Natural killer cell (primary cell): ENCODE measurements at regions not wholly inside any gene's neighbourhood (a gene's known extent, or its start where the extent isn't known, plus 50 kb on each side); places are given as distances from the start of the nearest gene placed in this dataset.

ENCODE experiments used
- ATAC-seq, 3 donors: fragments of 150-1000 bp in 2 of 3; fragments of 200-7000 bp in 1 of 3; cut with Tn5 transposase; 1 replicate in 1 of 3; 2 replicates in 2 of 3; pipeline ENCODE4 v1.10.0; 2021; ENCODE audit warnings: mild to moderate bottlenecking in 2 of 3, moderate library complexity in 2 of 3
- DNase-seq, 2 donors: peaks; one replicate each; pipeline versions ENCODE4 v3.0.0 to v3.0.0-alpha.2; 2013 to 2021; ENCODE audit warnings: mixed read lengths in 1 of 2
- H3K27ac ChIP-seq: one replicate; pipeline ENCODE4 v1.5.1; 2013; ENCODE audit warnings: mild to moderate bottlenecking, low read length
- H3K27me3 ChIP-seq: one replicate; pipeline ENCODE4 v1.6.1; 2013; ENCODE audit warnings: low read length; ENCODE audit not compliant: control insufficient read depth, insufficient read depth
- H3K36me3 ChIP-seq: one replicate; pipeline ENCODE4 v1.6.1; 2013; ENCODE audit warnings: low read length; ENCODE audit not compliant: control insufficient read depth, insufficient read depth
- H3K4me1 ChIP-seq: one replicate; pipeline ENCODE4 v1.6.1; 2013; ENCODE audit warnings: low read length; ENCODE audit not compliant: control insufficient read depth, insufficient read depth
- H3K4me3 ChIP-seq: one replicate; pipeline ENCODE4 v1.5.1; 2013; ENCODE audit warnings: low read length
- H3K9me3 ChIP-seq: one replicate; pipeline ENCODE4 v1.6.1; 2013; ENCODE audit warnings: low read length; ENCODE audit not compliant: control insufficient read depth, insufficient read depth
- H3K27ac Mint-ChIP-seq, 2 donors: one replicate each; pipeline ENCODE4 v1.8.0; 2022; ENCODE audit warnings: mild to moderate bottlenecking in 2 of 2, mixed read lengths in 2 of 2, moderate library complexity in 1 of 2
- H3K27me3 Mint-ChIP-seq, 2 donors: one replicate each; pipeline ENCODE4 v1.8.0; 2022; ENCODE audit warnings: low read depth in 2 of 2, mixed read lengths in 2 of 2
- H3K36me3 Mint-ChIP-seq: one replicate; pipeline ENCODE4 v1.8.0; 2022; ENCODE audit warnings: mixed read lengths
- H3K4me1 Mint-ChIP-seq, 2 donors: one replicate each; pipeline ENCODE4 v1.8.0; 2022; ENCODE audit warnings: mixed read lengths in 2 of 2
- H3K4me3 Mint-ChIP-seq: one replicate; pipeline ENCODE4 v1.8.0; 2022; ENCODE audit warnings: mild to moderate bottlenecking, moderate library complexity, mixed read lengths
- H3K9me3 Mint-ChIP-seq, 2 donors: one replicate each; pipeline ENCODE4 v1.8.0; 2022; ENCODE audit warnings: mixed read lengths in 2 of 2
- CTCF ChIP-seq: fragments of 200-600 bp; IDR thresholded peaks from one replicate; pipeline ENCODE4 v1.8.0; 2022; ENCODE audit warnings: antibody characterized with exemption
- WGBS: methylation state at CpG from one replicate; pipeline ENCODE4 v1.1.7; 2013; ENCODE audit warnings: missing lambda C conversion rate; ENCODE audit not compliant: insufficient coverage; 5-methylcytosine and 5-hydroxymethylcytosine counted together
- intact Hi-C: fragments of 100-400 bp; cut with micrococcal nuclease; formaldehyde crosslinking; loops from one replicate; pipeline ENCODE4 v1.14.2; 2022

GRCh38 chr1:22291494-22291893, 148.6 kb upstream of the WNT4 start:
- Mint-ChIP-seq H3K27me3 (peaks cover 18 to 44% of the 10 kb centered on the region in 2 donors), H3K4me1 (peaks cover 0 to 3% of the 10 kb centered on the region in 2 donors), H3K27ac (no peak overlapping the region), H3K4me3 (no peak overlapping the region), H3K36me3 (no peaks in the 10 kb centered on the region), H3K9me3 (no peaks in the 10 kb centered on the region)
- Histone ChIP-seq H3K4me1 (no peaks in the 10 kb centered on the region), H3K36me3 (no peaks in the 10 kb centered on the region), H3K27ac (no peak overlapping the region), H3K27me3 (peaks cover 4% of the 10 kb centered on the region), H3K9me3 (no peaks in the 10 kb centered on the region), H3K4me3 (no peak overlapping the region)
- no peak for TF ChIP-seq CTCF
- no peak for ATAC-seq
- intact Hi-C loops = no loop called here
- no peak for DNase-seq

DNA sequence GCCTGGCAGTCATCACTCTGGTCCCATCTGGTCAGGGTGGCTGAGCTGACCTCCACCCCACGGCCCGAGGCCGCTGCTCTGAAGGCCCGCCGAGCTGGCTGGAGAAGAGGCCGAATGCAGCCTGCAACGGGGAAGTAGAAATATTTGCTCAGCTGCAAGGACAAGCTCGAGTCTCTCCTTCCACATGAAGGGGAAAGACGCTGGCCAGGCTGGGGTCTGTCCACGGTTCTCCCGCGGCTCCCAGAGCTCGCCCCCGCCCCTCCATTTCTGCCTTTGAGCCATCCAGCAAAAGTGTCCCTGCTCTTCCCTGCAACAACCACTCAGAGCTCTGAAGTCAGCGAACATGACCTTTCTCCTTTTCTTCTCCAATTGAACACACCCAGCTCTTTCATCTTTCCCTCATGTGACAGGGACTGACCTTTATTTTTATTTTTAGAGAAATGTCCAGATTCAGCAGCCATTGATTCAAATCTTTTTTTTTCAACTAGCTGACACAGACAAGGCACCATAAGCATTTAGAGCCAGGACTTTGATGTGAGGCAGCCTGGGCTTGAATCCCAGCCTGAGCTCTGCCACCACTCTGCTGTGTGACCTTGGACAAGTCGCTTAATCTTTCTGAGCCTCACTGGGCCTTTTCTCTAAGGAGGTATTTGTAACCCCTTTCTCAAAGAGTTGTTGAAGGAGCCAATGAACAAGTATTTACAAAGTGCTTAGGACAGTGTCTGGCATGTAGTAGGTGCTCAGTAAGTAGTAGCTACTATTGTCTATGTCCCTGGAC, 149.3 kb upstream of the WNT4 start:
- ATAC-seq (no peak), DNase-seq (no peak)
- H3K27ac Mint-ChIP-seq = no peak overlapping the region
- H3K27me3 Mint-ChIP-seq = peaks cover 22 to 51% of the 10 kb centered on the region in 2 donors
- H3K27ac ChIP-seq = no peak overlapping the region
- no peaks in the 10 kb centered on the region for H3K9me3 ChIP-seq
- no peaks in the 10 kb centered on the region for H3K9me3 Mint-ChIP-seq
- no peak for TF ChIP-seq CTCF
- peaks cover 0 to 6% of the 10 kb centered on the region in 2 donors for H3K4me1 Mint-ChIP-seq
- 66% methylated on average over 16 of the region's 16 CpGs for WGBS
- intact Hi-C loops = no loop called here
- H3K4me1 ChIP-seq = no peaks in the 10 kb centered on the region
- no peak overlapping the region for H3K4me3 ChIP-seq
- no peak overlapping the region for H3K4me3 Mint-ChIP-seq
- H3K36me3 Mint-ChIP-seq = no peaks in the 10 kb centered on the region
- peaks cover 8% of the 10 kb centered on the region for H3K27me3 ChIP-seq
- no peaks in the 10 kb centered on the region for H3K36me3 ChIP-seq

DNA sequence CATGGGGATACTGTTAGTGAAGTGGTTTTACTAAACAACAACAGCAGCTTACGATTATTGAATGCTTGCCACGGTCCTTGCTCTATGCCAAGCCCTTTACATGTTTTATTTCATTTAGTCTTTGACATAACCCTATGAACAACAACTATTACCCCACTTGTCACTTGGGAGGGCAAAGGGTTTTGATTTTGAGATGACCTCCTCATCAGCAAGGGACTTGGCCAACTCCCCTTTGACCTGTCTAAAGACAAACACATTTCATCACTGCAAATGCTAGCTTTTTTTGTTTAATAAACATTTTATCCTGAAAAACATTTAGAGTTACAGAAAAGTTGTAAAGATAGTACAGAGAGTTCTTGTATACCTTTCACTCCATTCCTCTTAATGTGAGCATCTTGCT, 152.5 kb upstream of the WNT4 start:
- Histone ChIP-seq H3K36me3 (no peaks in the 10 kb centered on the region), H3K9me3 (no peaks in the 10 kb centered on the region), H3K4me3 (no peak overlapping the region), H3K4me1 (no peaks in the 10 kb centered on the region), H3K27me3 (peaks cover 8% of the 10 kb centered on the region), H3K27ac (no peak overlapping the region)
- no peak for TF ChIP-seq CTCF
- peaks cover 28 to 61% of the 10 kb centered on the region in 2 donors for H3K27me3 Mint-ChIP-seq
- DNase-seq (no peak), ATAC-seq (no peak)
- intact Hi-C loops = no loop called here
- peaks cover 0 to 6% of the 10 kb centered on the region in 2 donors for H3K4me1 Mint-ChIP-seq
- 93% methylated on average over 2 of the region's 2 CpGs for WGBS
- no peaks in the 10 kb centered on the region for H3K9me3 Mint-ChIP-seq
- H3K27ac Mint-ChIP-seq = no peak overlapping the region
- H3K4me3 Mint-ChIP-seq = no peak overlapping the region
- H3K36me3 Mint-ChIP-seq = no peaks in the 10 kb centered on the region

DNA sequence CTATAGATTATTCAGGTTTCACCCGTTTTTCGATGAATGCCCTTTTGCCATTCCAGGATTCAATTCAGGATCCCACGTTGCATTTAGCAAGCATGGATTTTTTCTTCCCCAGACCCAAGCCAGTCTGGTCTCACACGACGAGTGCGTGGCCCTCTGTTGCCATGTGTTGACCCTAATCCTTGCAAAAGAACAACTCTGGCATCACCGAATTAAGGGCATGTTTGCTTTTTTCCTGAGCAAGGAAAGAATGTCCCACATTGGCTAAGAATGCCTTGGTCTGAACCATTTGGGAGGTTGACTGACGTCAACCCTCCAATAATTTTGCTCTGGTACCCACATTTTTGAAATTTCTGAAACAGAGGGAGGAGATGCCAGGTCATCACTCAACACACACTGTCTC, 153.0 kb upstream of the WNT4 start:
- Histone ChIP-seq H3K36me3 (no peaks in the 10 kb centered on the region), H3K27me3 (peaks cover 8% of the 10 kb centered on the region), H3K4me1 (no peaks in the 10 kb centered on the region), H3K4me3 (no peak overlapping the region), H3K27ac (no peak overlapping the region), H3K9me3 (no peaks in the 10 kb centered on the region)
- intact Hi-C loops = no loop called here
- WGBS = 77% methylated on average over 8 of the region's 8 CpGs
- no peak overlapping the region for H3K27ac Mint-ChIP-seq
- H3K4me3 Mint-ChIP-seq = no peak overlapping the region
- DNase-seq (no peak), ATAC-seq (no peak)
- H3K36me3 Mint-ChIP-seq = no peaks in the 10 kb centered on the region
- H3K27me3 Mint-ChIP-seq = peaks cover 29 to 65% of the 10 kb centered on the region in 2 donors
- H3K4me1 Mint-ChIP-seq = peaks cover 0 to 6% of the 10 kb centered on the region in 2 donors
- TF ChIP-seq CTCF = no peak
- no peaks in the 10 kb centered on the region for H3K9me3 Mint-ChIP-seq
